Transverse colon (tissue), 4 donors: ENCODE measurements at regions not wholly inside any gene's neighbourhood (a gene's known extent, or its start where the extent isn't known, plus 50 kb on each side); places are given as distances from the start of the nearest gene placed in this dataset.
A peak's percentile ranks its signal among the peaks of the same experiment; 100 is the strongest.

ENCODE experiments used
- DNase-seq: peaks from one replicate; pipeline ENCODE4 v3.0.0-alpha.2; 2019
- H3K27ac ChIP-seq, 4 donors: fragments of 200-600 bp; sonication (generic); 2 replicates each; pipeline ENCODE4 v1.5.1; 2016 to 2018; ENCODE audit warnings: inconsistent platforms in 4 of 4
- H3K27me3 ChIP-seq: fragments of 200-600 bp; sonication (generic); 2 replicates; pipeline ENCODE4 v1.5.1; 2017; ENCODE audit warnings: inconsistent platforms
- H3K36me3 ChIP-seq, 4 donors: fragments of 200-600 bp; sonication (generic); 2 replicates each; pipeline ENCODE4 v1.5.1; 2017 to 2019; ENCODE audit warnings: inconsistent platforms in 4 of 4
- H3K4me1 ChIP-seq, 4 donors: fragments of 200-600 bp; sonication (generic); 2 replicates each; pipeline ENCODE4 v1.5.1; 2017 to 2020; ENCODE audit warnings: inconsistent platforms in 4 of 4
- H3K4me3 ChIP-seq, 4 donors: fragments of 200-600 bp; sonication (generic); 1 replicate in 1 of 4; 2 replicates in 3 of 4; pipeline versions ENCODE4 v1.5.1 to v1.6.1; 2017 to 2019; ENCODE audit warnings: inconsistent platforms in 4 of 4
- H3K9me3 ChIP-seq, 2 donors: fragments of 200-600 bp; sonication (generic); 2 replicates each; pipeline ENCODE4 v1.5.1; 2017 to 2019; ENCODE audit warnings: inconsistent platforms in 2 of 2
- EP300 ChIP-seq: sonication (generic); formaldehyde crosslinking; IDR thresholded peaks from one replicate; pipeline ENCODE4 v1.6.1; 2017; ENCODE audit warnings: antibody characterized with exemption, low read depth
- POLR2A ChIP-seq: fragments of 450-650 bp; IDR thresholded peaks from one replicate; pipeline ENCODE4 v1.6.1; 2016; ENCODE audit warnings: antibody characterized with exemption, mild to moderate bottlenecking, moderate library complexity
- POLR2AphosphoS5 ChIP-seq, 3 donors: sonication (generic); formaldehyde crosslinking; IDR thresholded peaks; one replicate each; pipeline ENCODE4 v1.6.1; 2016; ENCODE audit warnings: antibody characterized with exemption in 3 of 3
- WGBS, 2 donors: methylation state at CpG; one replicate each; pipeline ENCODE4 v1.1.5; 2018; ENCODE audit warnings: low coverage in 1 of 2; 5-methylcytosine and 5-hydroxymethylcytosine counted together
- in situ Hi-C, 4 donors: fragments of 200-750 bp; cut with MboI; loops; one replicate each; pipeline versions ENCODE4 v1.15.0 to v1.15.1; 2017; ENCODE audit warnings: low sequenced_read_pairs in 3 of 4, low pct_ligation_motif_present in 1 of 4, low pct_unique_long_range_greater_than_20kb in 1 of 4
- intact Hi-C: fragments of 100-400 bp; cut with DNase I; formaldehyde crosslinking; loops from one replicate; pipeline ENCODE4 v1.15.1; 2023; ENCODE audit warnings: low total_unique reads
- TF ChIP-seq, protein P1 (sequence below), 5 experiments: fragments of 200-600 bp in 3 of 5; fragments of 450-650 bp in 2 of 5; sonication (generic) in 3 of 5; IDR thresholded peaks; 1 replicate in 2 of 5; 2 replicates in 3 of 5; pipeline ENCODE4 v1.5.1; 2016 to 2017; ENCODE audit warnings: antibody characterized with exemption in 5 of 5, inconsistent platforms in 3 of 5, mild to moderate bottlenecking in 2 of 5, moderate library complexity in 1 of 5

GRCh38 chr1:232440325-232441035 is 189.5 kb downstream of the SIPA1L2 start:
- Histone ChIP-seq H3K27me3 (no peaks in the 10 kb centered on the region), H3K36me3 (peaks cover 0 to 36% (median 18%) of the 10 kb centered on the region in 4 donors), H3K27ac (no peak overlapping the region), H3K4me1 (peaks cover 0 to 7% (median 2%) of the 10 kb centered on the region in 4 donors), H3K9me3 (no peaks in the 10 kb centered on the region), H3K4me3 (no peak overlapping the region)
- no peak for DNase-seq
- TF ChIP-seq EP300 (no peak), POLR2AphosphoS5 (IDR thresholded peaks at IDR 0.05) (no peak)
- in situ Hi-C loops (no loop called here), intact Hi-C loops (no loop called here)
- 81 to 83% methylated on average over 2 to 11 of the region's 11 CpGs for WGBS, 2 donors

DNA sequence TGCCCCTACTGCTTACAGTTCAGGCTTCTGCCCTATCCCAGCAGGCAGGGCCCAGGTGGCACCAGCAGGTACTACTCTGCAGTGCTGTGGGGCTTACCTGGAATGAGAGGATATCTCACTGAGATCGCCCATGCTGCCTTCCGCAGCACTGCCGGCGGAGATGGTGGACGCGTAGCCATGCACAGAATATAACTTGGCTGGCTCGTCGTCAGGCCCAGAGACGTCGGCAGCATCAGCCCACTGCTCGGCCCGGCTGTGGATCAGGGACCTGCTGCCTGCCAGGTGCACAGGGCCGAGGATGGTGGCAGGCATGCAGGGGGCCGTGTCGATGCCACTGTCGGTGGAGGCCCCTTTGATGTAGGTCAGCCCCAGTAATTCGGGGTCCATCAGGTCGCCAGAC is 190.9 kb downstream of the SIPA1L2 start:
- no peak for DNase-seq
- TF ChIP-seq POLR2AphosphoS5 (IDR thresholded peaks at IDR 0.05) (no peak), EP300 (no peak), POLR2A (no peak)
- TF ChIP-seq, protein P1, sequence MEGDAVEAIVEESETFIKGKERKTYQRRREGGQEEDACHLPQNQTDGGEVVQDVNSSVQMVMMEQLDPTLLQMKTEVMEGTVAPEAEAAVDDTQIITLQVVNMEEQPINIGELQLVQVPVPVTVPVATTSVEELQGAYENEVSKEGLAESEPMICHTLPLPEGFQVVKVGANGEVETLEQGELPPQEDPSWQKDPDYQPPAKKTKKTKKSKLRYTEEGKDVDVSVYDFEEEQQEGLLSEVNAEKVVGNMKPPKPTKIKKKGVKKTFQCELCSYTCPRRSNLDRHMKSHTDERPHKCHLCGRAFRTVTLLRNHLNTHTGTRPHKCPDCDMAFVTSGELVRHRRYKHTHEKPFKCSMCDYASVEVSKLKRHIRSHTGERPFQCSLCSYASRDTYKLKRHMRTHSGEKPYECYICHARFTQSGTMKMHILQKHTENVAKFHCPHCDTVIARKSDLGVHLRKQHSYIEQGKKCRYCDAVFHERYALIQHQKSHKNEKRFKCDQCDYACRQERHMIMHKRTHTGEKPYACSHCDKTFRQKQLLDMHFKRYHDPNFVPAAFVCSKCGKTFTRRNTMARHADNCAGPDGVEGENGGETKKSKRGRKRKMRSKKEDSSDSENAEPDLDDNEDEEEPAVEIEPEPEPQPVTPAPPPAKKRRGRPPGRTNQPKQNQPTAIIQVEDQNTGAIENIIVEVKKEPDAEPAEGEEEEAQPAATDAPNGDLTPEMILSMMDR (IDR thresholded peaks at IDR 0.05): no peak
- intact Hi-C loops (loop anchor here (10.0 kb wide), 1 partner anchor 186 kb away; no protein-coding TSS in a partner anchor), in situ Hi-C loops (no loop called here)
- Histone ChIP-seq H3K36me3 (peaks cover 0 to 36% (median 12%) of the 10 kb centered on the region in 4 donors), H3K27ac (no peak overlapping the region), H3K4me1 (peaks cover 0 to 7% (median 2%) of the 10 kb centered on the region in 4 donors), H3K4me3 (no peak overlapping the region), H3K9me3 (no peaks in the 10 kb centered on the region), H3K27me3 (no peaks in the 10 kb centered on the region)
- 91% methylated on average over 18 of the region's 18 CpGs; no CpG with 5 or more reads in 1 of the 2 donors for WGBS, 2 donors

DNA sequence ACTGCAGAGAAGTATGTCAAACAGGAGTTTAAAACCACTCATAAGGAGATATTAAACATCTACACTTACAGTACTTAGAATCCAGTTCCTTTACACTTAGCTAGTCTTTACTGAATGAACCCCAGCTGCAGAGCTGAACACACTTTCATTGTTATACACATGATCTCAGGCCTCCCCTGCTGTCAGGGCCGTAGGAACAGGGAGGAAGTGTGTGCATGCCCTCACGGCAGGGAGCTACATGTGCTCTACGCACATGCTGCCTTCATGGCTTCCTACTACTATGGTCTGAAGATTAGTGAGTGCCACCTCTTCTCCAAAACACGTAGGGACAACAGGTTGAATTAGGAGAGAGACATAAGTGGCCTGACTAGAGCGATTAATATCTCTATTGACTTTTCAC is 191.5 kb downstream of the SIPA1L2 start:
- in situ Hi-C loops (no loop called here), intact Hi-C loops (loop anchor here (10.0 kb wide), 1 partner anchor 186 kb away; no protein-coding TSS in a partner anchor)
- H3K4me1 ChIP-seq: peaks cover 0 to 7% (median 2%) of the 10 kb centered on the region in 4 donors
- H3K27ac ChIP-seq: no peak overlapping the region
- H3K4me3 ChIP-seq: no peak overlapping the region
- no peak for DNase-seq
- peaks cover 0 to 34% (median 12%) of the 10 kb centered on the region in 4 donors for H3K36me3 ChIP-seq
- WGBS, 2 donors: 68 to 74% methylated on average over 5 of the region's 5 CpGs
- TF ChIP-seq EP300: no peak
- TF ChIP-seq, protein P1 (IDR thresholded peaks at IDR 0.05): no peak
- no peak for TF ChIP-seq POLR2AphosphoS5 (IDR thresholded peaks at IDR 0.05)
- TF ChIP-seq POLR2A: no peak
- H3K27me3 ChIP-seq: no peaks in the 10 kb centered on the region
- H3K9me3 ChIP-seq: no peaks in the 10 kb centered on the region

DNA sequence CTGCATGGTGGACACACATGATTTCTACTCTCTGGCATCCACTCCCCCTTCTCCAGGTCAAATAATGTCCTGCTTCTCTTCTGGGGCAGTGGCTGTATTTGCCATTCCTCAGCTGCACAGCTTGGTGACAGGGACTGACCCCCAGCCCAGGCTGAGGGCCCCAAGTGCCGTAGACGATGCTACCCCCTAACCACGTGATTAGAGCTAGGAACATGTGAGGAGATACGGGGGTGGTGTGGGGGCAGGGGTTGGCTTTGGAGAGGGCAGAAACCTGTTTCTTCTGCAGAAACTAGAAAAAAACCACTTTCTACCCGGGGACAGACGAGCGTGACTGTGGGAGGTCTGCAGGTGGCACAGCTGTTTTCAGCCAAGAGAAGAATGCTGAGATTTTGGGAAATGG is 192.4 kb downstream of the SIPA1L2 start:
- no peak for DNase-seq
- Histone ChIP-seq H3K4me3 (no peak overlapping the region), H3K36me3 (peaks cover 0 to 32% (median 12%) of the 10 kb centered on the region in 4 donors), H3K9me3 (no peaks in the 10 kb centered on the region), H3K27me3 (no peaks in the 10 kb centered on the region), H3K4me1 (peaks cover 0 to 7% (median 2%) of the 10 kb centered on the region in 4 donors), H3K27ac (no peak overlapping the region)
- in situ Hi-C loops (no loop called here), intact Hi-C loops (loop anchor here (10.0 kb wide), 1 partner anchor 187 kb away; no protein-coding TSS in a partner anchor)
- WGBS, 2 donors: 91% methylated on average over 7 of the region's 7 CpGs; no CpG with 5 or more reads in 1 of the 2 donors
- TF ChIP-seq POLR2A: no peak
- TF ChIP-seq EP300: no peak

GRCh38 chr1:232435729-232436128 is 194.2 kb downstream of the SIPA1L2 start:
- 21 to 55% methylated on average over 2 to 3 of the region's 3 CpGs for WGBS, 2 donors
- intact Hi-C loops (loop anchor here (10.0 kb wide), 1 partner anchor 189 kb away; no protein-coding TSS in a partner anchor), in situ Hi-C loops (no loop called here)
- H3K4me1 ChIP-seq: peaks cover 0 to 7% (median 2%) of the 10 kb centered on the region in 4 donors
- H3K27ac ChIP-seq: peak overlapping the region in 2 of 4 donors; percentile 7 to 19
- H3K4me3 ChIP-seq: no peak overlapping the region
- TF ChIP-seq EP300 (no peak), POLR2AphosphoS5 (IDR thresholded peaks at IDR 0.05) (no peak), POLR2A (no peak)
- TF ChIP-seq, protein P1 (IDR thresholded peaks at IDR 0.05): no peak
- no peaks in the 10 kb centered on the region for H3K9me3 ChIP-seq
- peaks cover 0 to 19% (median 9%) of the 10 kb centered on the region in 4 donors for H3K36me3 ChIP-seq
- no peaks in the 10 kb centered on the region for H3K27me3 ChIP-seq
- DNase-seq: no peak
